Bronchial epithelial cell (primary cell): ENCODE measurements at regions not wholly inside any gene's neighbourhood (a gene's known extent, or its start where the extent isn't known, plus 50 kb on each side); places are given as distances from the start of the nearest gene placed in this dataset.

Source experiments
- DNase-seq: peaks from one replicate; pipeline ENCODE4 v3.0.0-alpha.2; 2010; ENCODE audit warnings: low read depth
- FAIRE-seq: peaks from 2 replicates; lab custom pipeline; 2011; peaks lifted over from hg19 to GRCh38; lab: Jason Lieb, UNC
- H3K27me3 ChIP-seq: 2 replicates; pipeline ENCODE4 v1.5.1; 2011; ENCODE audit warnings: low read length; ENCODE audit not compliant: control insufficient read depth, insufficient read depth
- H3K36me3 ChIP-seq: 2 replicates; pipeline ENCODE4 v1.5.1; 2011; ENCODE audit warnings: low read length; ENCODE audit not compliant: control insufficient read depth, insufficient read depth
- H3K4me3 ChIP-seq: 2 replicates; pipeline ENCODE4 v1.5.1; 2011; ENCODE audit warnings: mild to moderate bottlenecking, low read depth, low read length, control low read depth
- CTCF ChIP-seq: IDR thresholded peaks from 2 replicates; pipeline ENCODE4 v1.5.1; 2011; ENCODE audit warnings: mild to moderate bottlenecking, moderate library complexity, low read length, control low read depth, inconsistent platforms; ENCODE audit not compliant: insufficient read depth, severe bottlenecking

- TF ChIP-seq CTCF: no peak
- no peak for FAIRE-seq
Measured at GRCh38 chr16:51305337-51305736, 154.3 kb upstream of the SALL1 start.

GRCh38 chr16:51302042-51302441 lies 151.0 kb upstream of the SALL1 start:
- no peak for TF ChIP-seq CTCF
- Histone ChIP-seq H3K36me3 (no peaks in the 10 kb centered on the region), H3K27me3 (no peaks in the 10 kb centered on the region), H3K4me3 (no peak overlapping the region)
- FAIRE-seq (no peak), DNase-seq (no peak)

More at GRCh38 chr16:51305337-51305736, 154.3 kb upstream of the SALL1 start:
- H3K36me3 ChIP-seq: no peaks in the 10 kb centered on the region
- DNase-seq: no peak
- no peaks in the 10 kb centered on the region for H3K27me3 ChIP-seq
- no peak overlapping the region for H3K4me3 ChIP-seq

- no peak overlapping the region for H3K4me3 ChIP-seq
- FAIRE-seq (no peak), DNase-seq (no peak)
- no peaks in the 10 kb centered on the region for H3K27me3 ChIP-seq
- no peaks in the 10 kb centered on the region for H3K36me3 ChIP-seq
- no peak for TF ChIP-seq CTCF
Measured at GRCh38 chr16:51298800-51299199, 147.7 kb upstream of the SALL1 start.

GRCh38 chr16:51290442-51291285 lies 139.6 kb upstream of the SALL1 start:
- Histone ChIP-seq H3K36me3 (no peaks in the 10 kb centered on the region), H3K4me3 (no peak overlapping the region), H3K27me3 (no peaks in the 10 kb centered on the region)
- TF ChIP-seq CTCF: no peak
- DNase-seq: no peak
- FAIRE-seq: no peak

GRCh38 chr16:51289336-51289735 lies 138.3 kb upstream of the SALL1 start:
- no peaks in the 10 kb centered on the region for H3K36me3 ChIP-seq
- no peaks in the 10 kb centered on the region for H3K27me3 ChIP-seq
- FAIRE-seq (no peak), DNase-seq (no peak)
- TF ChIP-seq CTCF: no peak
- no peak overlapping the region for H3K4me3 ChIP-seq
